ENCODE measurements at regions not wholly inside any gene's neighbourhood (a gene's known extent, or its start where the extent isn't known, plus 50 kb on each side); places are given as distances from the start of the nearest gene placed in this dataset.
A peak's percentile ranks its signal among the peaks of the same experiment; 100 is the strongest.
"Not testable (repeated sequence)": the region's sequence is repeated elsewhere in the genome, so short reads cannot be mapped to it uniquely, and the experiment has no call there.

DNA sequence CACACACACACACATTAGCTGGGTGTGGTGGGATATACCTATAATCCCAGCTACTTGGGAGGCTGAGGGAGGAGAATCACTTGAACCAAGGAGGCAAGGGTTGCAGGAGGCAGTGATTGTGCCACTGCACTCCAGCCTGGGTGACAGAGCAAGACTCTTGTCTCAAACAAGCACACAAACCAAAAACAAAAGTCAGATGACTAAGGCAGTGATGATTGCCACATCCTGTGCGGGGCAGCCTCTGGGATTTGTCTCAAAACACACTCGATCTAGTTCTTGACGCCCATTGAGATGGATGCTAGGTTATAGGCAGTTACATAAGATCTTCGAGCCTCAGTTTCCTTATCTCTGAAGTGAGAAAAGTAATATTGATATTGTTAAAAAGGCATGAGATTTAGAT, 57.8 kb upstream of the NBPF8 start:
- H3K36me3 Mint-ChIP-seq (ENCODE audit: insufficient read depth); H3K27me3 Mint-ChIP-seq; H3K4me1 Mint-ChIP-seq (ENCODE audit: low read depth in 2 of 2); H3K9me3 Mint-ChIP-seq: not testable (repeated sequence)
- ATAC-seq (replicated peaks) (peak; percentile 51), DNase-seq (peak; percentile 48 to 58 (median 51))
- H3K4me3 Mint-ChIP-seq: peak overlapping the region; percentile 18 to 61
- H3K27ac Mint-ChIP-seq: peak overlapping the region in 1 of 2 donors; percentile 75

DNA sequence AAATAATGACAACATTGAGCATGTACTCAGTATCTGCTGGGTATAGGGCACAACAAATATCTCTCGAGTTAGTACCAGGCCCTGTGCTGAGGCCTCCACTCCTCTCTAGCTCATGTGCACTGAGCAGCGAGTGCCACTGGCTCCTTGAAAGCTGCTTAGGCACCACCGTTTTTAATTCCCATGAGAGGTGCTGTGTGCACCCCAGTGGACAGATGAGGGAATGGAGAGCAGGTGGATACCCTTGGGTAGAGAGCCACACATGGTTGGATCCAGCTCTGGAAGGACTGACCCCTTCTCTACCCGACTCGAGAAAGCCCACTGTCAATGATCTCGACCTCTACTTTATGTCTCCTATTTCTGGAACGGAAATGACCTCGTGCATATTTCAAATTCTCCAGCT, 58.7 kb upstream of the NBPF8 start:
- H3K4me3 Mint-ChIP-seq; H3K9me3 Mint-ChIP-seq; H3K36me3 Mint-ChIP-seq (ENCODE audit: insufficient read depth); H3K27ac Mint-ChIP-seq; DNase-seq; H3K4me1 Mint-ChIP-seq (ENCODE audit: low read depth in 2 of 2); H3K27me3 Mint-ChIP-seq; ATAC-seq (replicated peaks): not testable (repeated sequence)

GRCh38 chr1:120354618-120355184, 60.1 kb upstream of the NBPF8 start:
- H3K4me1 Mint-ChIP-seq (ENCODE audit: low read depth in 2 of 2); H3K36me3 Mint-ChIP-seq (ENCODE audit: insufficient read depth); H3K27me3 Mint-ChIP-seq; H3K9me3 Mint-ChIP-seq: not testable (repeated sequence)
- peak overlapping the region; percentile 99 to 100 for H3K27ac Mint-ChIP-seq
- DNase-seq: peak; percentile 41 to 51 (median 46)
- peak overlapping the region; percentile 82 to 87 for H3K4me3 Mint-ChIP-seq
- peak; percentile 85 for ATAC-seq (replicated peaks)

- H3K4me3 Mint-ChIP-seq: peak overlapping the region; percentile 68 to 93
- not testable (repeated sequence) for H3K4me1 Mint-ChIP-seq (ENCODE audit: low read depth in 2 of 2); ATAC-seq (replicated peaks); H3K27me3 Mint-ChIP-seq; H3K9me3 Mint-ChIP-seq
- peak in 2 of 3 experiments; percentile 1 to 7 for DNase-seq
- peak overlapping the region; percentile 77 to 96 for H3K27ac Mint-ChIP-seq
- H3K36me3 Mint-ChIP-seq (ENCODE audit: insufficient read depth): peaks cover 13% of the 10 kb centered on the region
These were observed 72.4 kb upstream of the NBPF8 start for GRCh38 chr1:120342231-120343073.

GRCh38 chr1:120341756-120342155, 73.1 kb upstream of the NBPF8 start:
- H3K9me3 Mint-ChIP-seq; H3K4me1 Mint-ChIP-seq (ENCODE audit: low read depth in 2 of 2); H3K27me3 Mint-ChIP-seq: not testable (repeated sequence)
- Mint-ChIP-seq H3K27ac (peak overlapping the region; percentile 77 to 96), H3K36me3 (ENCODE audit: insufficient read depth) (peaks cover 13% of the 10 kb centered on the region), H3K4me3 (peak overlapping the region; percentile 72 to 85)
- peak; percentile 26 for ATAC-seq (replicated peaks)
- peak in 2 of 3 experiments; percentile 3 to 4 for DNase-seq

DNA sequence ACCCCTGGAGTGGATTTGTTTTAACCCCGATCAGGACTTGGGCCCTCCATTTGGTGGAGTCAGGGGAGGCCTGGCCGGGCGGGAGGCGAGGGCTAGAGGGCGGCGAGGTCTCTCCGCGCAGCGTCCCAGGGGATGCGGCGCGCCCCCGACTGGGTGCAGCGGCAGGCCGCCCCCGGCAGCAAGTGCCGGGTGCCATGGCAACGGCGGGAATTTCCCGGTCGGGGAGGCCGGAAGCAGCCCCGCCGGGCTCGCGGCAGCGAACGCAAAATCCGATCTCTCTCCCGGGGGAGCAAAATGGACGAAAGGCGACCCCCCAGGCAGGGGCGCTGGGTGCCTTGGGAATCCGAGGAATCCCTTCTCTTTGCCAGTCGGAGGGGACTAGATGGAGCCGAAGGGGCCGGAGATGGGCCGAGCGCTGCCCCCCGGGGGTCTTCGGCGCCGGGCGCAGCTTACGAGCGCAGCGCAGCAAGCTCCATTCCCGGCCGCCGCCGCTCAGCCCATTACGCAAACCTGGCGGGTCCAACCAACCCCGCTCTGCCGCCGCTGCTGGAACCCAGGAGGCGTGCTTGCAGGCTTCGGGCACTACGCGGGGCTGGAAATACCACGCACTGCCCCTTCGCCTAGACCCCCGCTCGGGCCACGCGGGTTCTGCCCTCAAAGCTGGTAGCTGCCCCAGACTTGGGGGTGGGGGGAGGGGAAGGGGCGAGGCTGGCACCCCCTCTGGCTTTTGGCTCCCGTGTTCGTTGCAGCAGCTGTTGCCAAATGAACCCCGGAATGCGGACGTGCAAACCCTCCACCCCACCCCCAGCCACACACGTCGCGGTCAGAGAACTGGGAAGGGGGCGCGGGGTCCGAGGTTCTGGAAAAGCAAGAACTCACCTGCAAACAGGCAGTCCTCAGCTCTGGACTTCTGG, 73.7 kb upstream of the NBPF8 start:
- peak; percentile 50 to 68 (median 59) for DNase-seq
- H3K27ac Mint-ChIP-seq: peak overlapping the region; percentile 77 to 96
- H3K27me3 Mint-ChIP-seq; ATAC-seq (replicated peaks); H3K9me3 Mint-ChIP-seq; H3K4me1 Mint-ChIP-seq (ENCODE audit: low read depth in 2 of 2): not testable (repeated sequence)
- peak overlapping the region; percentile 72 to 85 for H3K4me3 Mint-ChIP-seq
- H3K36me3 Mint-ChIP-seq (ENCODE audit: insufficient read depth): peaks cover 13% of the 10 kb centered on the region

DNA sequence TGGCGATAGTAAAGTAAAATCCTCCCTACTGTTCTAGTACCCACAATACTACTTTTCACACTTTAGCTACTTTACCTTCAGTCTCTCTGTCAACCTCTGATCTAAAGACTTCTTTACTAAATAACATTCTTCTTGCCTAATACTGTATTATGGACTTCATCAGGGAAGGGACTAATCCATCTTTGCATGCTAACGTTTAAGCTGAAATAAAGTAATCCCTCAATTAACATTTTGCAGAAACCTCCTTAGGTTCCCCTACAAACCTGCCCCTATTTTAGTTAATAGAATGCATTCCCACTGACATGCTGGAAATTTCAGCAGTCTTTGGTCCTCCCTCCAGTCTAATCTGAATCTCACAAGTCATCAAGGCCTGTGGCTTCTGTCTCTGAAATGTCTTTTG, 99.1 kb upstream of the NBPF8 start:
- H3K27me3 Mint-ChIP-seq; H3K36me3 Mint-ChIP-seq (ENCODE audit: insufficient read depth); H3K4me3 Mint-ChIP-seq; ATAC-seq (replicated peaks); H3K4me1 Mint-ChIP-seq (ENCODE audit: low read depth in 2 of 2); H3K9me3 Mint-ChIP-seq; DNase-seq; H3K27ac Mint-ChIP-seq: not testable (repeated sequence)

DNA sequence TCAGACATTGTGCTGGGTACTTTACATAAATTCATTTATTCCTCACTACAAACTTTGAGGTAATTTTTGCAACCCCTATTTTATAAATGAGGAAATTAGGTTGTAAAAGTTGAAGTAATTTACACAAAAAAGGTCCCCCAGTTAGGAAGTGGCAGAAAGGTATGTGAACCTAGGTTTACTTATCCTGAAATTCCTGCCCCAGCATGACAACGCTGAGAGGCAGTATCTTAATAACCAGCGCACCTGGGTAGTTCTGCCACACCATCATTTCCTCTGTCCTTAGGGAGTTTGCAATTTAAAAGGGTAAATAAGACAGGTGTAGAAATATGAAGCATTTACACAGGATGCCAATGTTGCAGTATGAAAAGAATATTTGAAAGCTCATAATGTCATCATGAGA, 102.9 kb upstream of the NBPF8 start:
- H3K4me1 Mint-ChIP-seq (ENCODE audit: low read depth in 2 of 2); H3K27me3 Mint-ChIP-seq: not testable (repeated sequence)

DNA sequence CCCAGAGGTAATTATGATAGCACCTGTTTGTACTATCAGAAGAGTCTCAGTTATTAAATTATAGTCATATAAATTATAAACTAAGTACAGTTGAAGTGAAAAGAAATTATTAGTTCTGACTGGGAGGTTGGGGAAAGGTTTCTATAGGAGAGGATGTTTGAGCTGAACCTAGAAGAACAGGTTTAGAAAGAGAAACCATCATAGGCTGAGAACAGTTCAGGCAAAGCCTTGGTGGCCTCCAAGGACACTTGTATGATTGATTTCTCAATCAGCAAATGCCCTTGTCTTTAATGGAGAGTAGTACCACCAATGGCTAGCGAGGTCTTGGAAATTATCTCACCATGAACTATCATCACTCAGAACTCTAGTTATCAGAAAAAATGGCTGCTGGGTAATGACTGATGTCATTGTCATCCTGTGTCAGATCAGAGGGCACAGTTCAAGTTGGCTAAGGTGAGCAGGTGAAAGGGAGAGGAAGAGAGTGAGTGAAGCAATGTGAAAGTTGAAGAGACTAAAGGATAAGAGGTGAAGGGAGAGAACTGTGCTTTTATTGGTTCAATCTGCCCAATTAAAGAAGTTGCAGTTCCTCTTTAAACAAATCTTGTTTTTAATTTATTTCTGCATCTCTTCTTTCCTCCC, 105.8 kb upstream of the NBPF8 start:
- H3K4me3 Mint-ChIP-seq, H3K9me3 Mint-ChIP-seq: not testable (repeated sequence)

More for the DNA sequence above, 102.9 kb upstream of the NBPF8 start:
- not testable (repeated sequence) for ATAC-seq (replicated peaks); H3K4me3 Mint-ChIP-seq; H3K9me3 Mint-ChIP-seq; H3K36me3 Mint-ChIP-seq (ENCODE audit: insufficient read depth); H3K27ac Mint-ChIP-seq; DNase-seq

GRCh38 chr1:120305046-120305445, 109.8 kb upstream of the NBPF8 start:
- DNase-seq; H3K4me3 Mint-ChIP-seq; H3K4me1 Mint-ChIP-seq (ENCODE audit: low read depth in 2 of 2); H3K27ac Mint-ChIP-seq; ATAC-seq (replicated peaks); H3K9me3 Mint-ChIP-seq; H3K27me3 Mint-ChIP-seq; H3K36me3 Mint-ChIP-seq (ENCODE audit: insufficient read depth): not testable (repeated sequence)

More for the DNA sequence above, 105.8 kb upstream of the NBPF8 start:
- not testable (repeated sequence) for ATAC-seq (replicated peaks); DNase-seq; H3K27me3 Mint-ChIP-seq; H3K4me1 Mint-ChIP-seq (ENCODE audit: low read depth in 2 of 2); H3K36me3 Mint-ChIP-seq (ENCODE audit: insufficient read depth); H3K27ac Mint-ChIP-seq

DNA sequence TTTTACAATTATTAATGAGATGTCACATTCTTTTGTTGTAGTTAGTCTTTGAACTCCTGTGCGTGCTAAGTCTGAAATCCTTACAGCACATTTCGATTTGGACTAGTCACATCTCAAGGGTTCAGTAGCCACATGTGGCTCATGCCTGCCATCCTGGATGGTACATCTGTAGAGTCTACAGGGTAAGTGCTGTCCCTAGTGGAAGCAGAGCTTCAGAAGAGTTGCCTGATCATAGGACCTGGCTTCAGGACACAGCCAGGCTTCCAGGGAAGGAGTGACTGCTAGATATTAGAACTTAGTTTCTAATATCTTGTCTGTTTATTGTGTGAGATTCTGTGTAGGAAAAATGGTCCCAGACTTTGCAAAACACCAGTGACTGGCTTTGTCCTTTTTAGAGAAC, 110.5 kb upstream of the NBPF8 start:
- not testable (repeated sequence) for H3K36me3 Mint-ChIP-seq (ENCODE audit: insufficient read depth); H3K4me3 Mint-ChIP-seq; H3K9me3 Mint-ChIP-seq; H3K4me1 Mint-ChIP-seq (ENCODE audit: low read depth in 2 of 2); ATAC-seq (replicated peaks); H3K27ac Mint-ChIP-seq; H3K27me3 Mint-ChIP-seq; DNase-seq

DNA sequence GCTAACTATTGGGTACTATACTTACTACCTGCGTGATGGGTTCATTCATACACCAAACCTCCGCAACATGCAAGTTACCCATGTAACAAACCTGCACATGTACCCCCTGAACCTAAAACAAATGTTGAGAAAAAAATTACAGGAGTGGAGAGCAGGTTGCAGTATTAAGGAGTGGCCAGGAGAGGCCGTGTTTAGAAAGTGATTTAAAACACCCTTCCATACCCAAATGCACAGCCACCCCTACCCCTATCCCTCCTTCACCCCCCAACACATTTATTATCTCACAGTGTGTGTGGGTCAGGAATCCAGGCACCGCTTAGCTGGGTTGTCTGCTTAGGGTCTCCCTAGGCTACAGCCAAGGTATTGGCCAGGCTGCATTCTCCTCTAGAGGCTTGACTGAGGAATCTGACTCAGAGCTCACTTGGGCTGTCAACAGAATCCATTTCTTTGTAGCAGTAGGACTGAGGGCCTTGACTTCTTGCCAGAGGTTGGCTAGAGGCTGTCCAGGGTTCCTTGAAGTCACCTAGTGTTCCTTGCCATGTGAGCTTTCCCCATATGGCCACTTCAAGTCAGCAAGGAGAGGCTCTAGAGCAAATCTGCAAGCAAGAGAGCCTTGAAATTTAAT, 115.3 kb upstream of the NBPF8 start:
- not testable (repeated sequence) for ATAC-seq (replicated peaks); H3K4me3 Mint-ChIP-seq; H3K9me3 Mint-ChIP-seq; H3K27me3 Mint-ChIP-seq; H3K27ac Mint-ChIP-seq; H3K4me1 Mint-ChIP-seq (ENCODE audit: low read depth in 2 of 2); H3K36me3 Mint-ChIP-seq (ENCODE audit: insufficient read depth); DNase-seq

- H3K9me3 Mint-ChIP-seq; H3K27me3 Mint-ChIP-seq; H3K27ac Mint-ChIP-seq; DNase-seq; H3K4me3 Mint-ChIP-seq; H3K4me1 Mint-ChIP-seq (ENCODE audit: low read depth in 2 of 2); ATAC-seq (replicated peaks); H3K36me3 Mint-ChIP-seq (ENCODE audit: insufficient read depth): not testable (repeated sequence)
These were observed 116.3 kb upstream of the NBPF8 start for GRCh38 chr1:120298487-120298886.
